A673 (cell line): ENCODE measurements at regions not wholly inside any gene's neighbourhood (a gene's known extent, or its start where the extent isn't known, plus 50 kb on each side); places are given as distances from the start of the nearest gene placed in this dataset.
A peak's percentile ranks its signal among the peaks of the same experiment; 100 is the strongest.

Experiments
- BruUV-seq: library from RNA; stranded (reverse); fragments of 400-500 nt; replicated peaks from 2 replicates; lab custom pipeline; 2021; lab: Mats Ljungman, UMichigan
- CTCF ChIA-PET: fragments of 300-600 bp; sonication (Branson Sonifier 250); formaldehyde crosslinking; loops from one replicate; lab custom pipeline; 2022; ENCODE audit warnings: antibody characterized with exemption; lab: Charles Lee
- POLR2A ChIA-PET: fragments of 300-600 bp; sonication (Branson Sonifier 250); formaldehyde crosslinking; loops from one replicate; lab custom pipeline; 2022; ENCODE audit warnings: antibody characterized with exemption; ENCODE audit not compliant: low non-redundant PET; lab: Charles Lee
- DNase-seq: peaks from one replicate; pipeline ENCODE4 v3.0.0-alpha.2; 2015; ENCODE audit warnings: low spot score
- H3K27ac ChIP-seq: fragments of 200-600 bp; sonication (generic); 2 replicates; pipeline ENCODE4 v1.5.1; 2016; ENCODE audit warnings: mixed run types, low read depth, mild to moderate bottlenecking, mixed read lengths, antibody characterized with exemption, low read length; ENCODE audit not compliant: poor library complexity, severe bottlenecking
- H3K27me3 ChIP-seq: fragments of 200-600 bp; sonication (generic); replicated peaks from 2 replicates; pipeline ENCODE4 v1.6.1; 2017; ENCODE audit warnings: mixed run types, low read depth, mild to moderate bottlenecking, mixed read lengths, antibody characterized with exemption, low read length; ENCODE audit not compliant: insufficient read depth, poor library complexity
- H3K36me3 ChIP-seq: fragments of 200-600 bp; sonication (generic); 2 replicates; pipeline ENCODE4 v1.6.1; 2016; ENCODE audit warnings: mixed run types, mild to moderate bottlenecking, mixed read lengths, antibody characterized with exemption, low read length; ENCODE audit not compliant: insufficient read depth, poor library complexity, severe bottlenecking
- H3K4me1 ChIP-seq: fragments of 200-600 bp; sonication (generic); 2 replicates; pipeline ENCODE4 v1.6.1; 2017; ENCODE audit warnings: mixed run types, mild to moderate bottlenecking, mixed read lengths, antibody characterized with exemption, low read length; ENCODE audit not compliant: insufficient read depth, poor library complexity, severe bottlenecking
- H3K4me3 ChIP-seq: fragments of 200-600 bp; sonication (generic); 2 replicates; pipeline ENCODE4 v1.5.1; 2016; ENCODE audit warnings: low read depth, mixed run types, mild to moderate bottlenecking, mixed read lengths, low read length; ENCODE audit not compliant: poor library complexity, severe bottlenecking
- H3K9me3 ChIP-seq: fragments of 200-600 bp; sonication (generic); 2 replicates; pipeline ENCODE4 v1.6.1; 2016; ENCODE audit warnings: mixed run types, low read depth, mild to moderate bottlenecking, mixed read lengths, antibody characterized with exemption, low read length; ENCODE audit not compliant: poor library complexity, severe bottlenecking
- EZH2 ChIP-seq: fragments of 200-600 bp; sonication (generic); IDR thresholded peaks from 2 replicates; pipeline ENCODE4 v1.6.1; 2017; ENCODE audit warnings: borderline replicate concordance, low read depth, mild to moderate bottlenecking, mixed read lengths, antibody characterized with exemption, low read length; ENCODE audit not compliant: poor library complexity, severe bottlenecking
- intact Hi-C: fragments of 100-400 bp; cut with micrococcal nuclease; formaldehyde crosslinking; loops from one replicate; pipeline ENCODE4 v1.10.0; 2022; ENCODE audit not compliant: unreplicated experiment
- TF ChIP-seq, protein P1 (sequence below): fragments of 300-800, 200-600 bp; sonication (generic); conservative IDR thresholded peaks from 2 replicates; pipeline ENCODE4 v1.5.1; 2017; ENCODE audit warnings: low read depth, mild to moderate bottlenecking, antibody characterized with exemption, low read length, moderate library complexity, mixed read lengths

DNA sequence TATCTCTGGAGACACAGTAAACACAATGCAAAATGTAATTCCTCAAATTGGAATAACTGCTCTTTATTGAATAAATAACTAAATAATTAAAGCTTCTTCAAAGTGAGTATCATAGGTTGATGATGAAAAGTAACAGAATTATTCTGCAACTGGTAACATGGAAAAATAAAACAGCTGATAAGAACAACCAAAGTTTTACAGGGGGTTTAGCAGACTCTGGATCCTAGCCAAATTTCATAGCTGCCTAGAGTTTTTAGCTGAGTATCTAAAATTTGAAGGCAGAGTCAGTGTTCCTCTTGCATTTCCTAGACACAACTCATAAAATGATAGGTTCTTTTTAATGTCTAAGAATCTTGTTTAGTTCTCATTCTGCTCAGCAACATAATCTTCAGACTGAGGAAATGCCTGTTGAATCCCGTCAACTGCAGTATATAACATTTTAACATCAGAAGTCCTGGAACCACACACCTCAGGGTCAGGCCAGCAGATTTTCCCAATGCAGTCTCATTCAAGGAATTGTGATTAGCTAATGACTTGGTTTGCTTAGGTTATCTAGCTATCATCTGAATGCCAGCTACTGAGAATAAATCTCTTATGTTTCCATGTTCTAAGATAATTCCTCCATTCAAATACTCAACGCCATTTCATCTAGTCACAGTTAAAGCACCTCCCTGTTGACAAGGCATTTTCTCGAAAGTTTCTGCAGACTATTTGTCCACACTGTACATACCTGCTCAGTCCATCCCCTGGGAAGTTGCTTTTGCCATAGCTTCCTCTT, 411.6 kb downstream of the BCAT1 start:
- no peak for TF ChIP-seq EZH2
- TF ChIP-seq, protein P1, sequence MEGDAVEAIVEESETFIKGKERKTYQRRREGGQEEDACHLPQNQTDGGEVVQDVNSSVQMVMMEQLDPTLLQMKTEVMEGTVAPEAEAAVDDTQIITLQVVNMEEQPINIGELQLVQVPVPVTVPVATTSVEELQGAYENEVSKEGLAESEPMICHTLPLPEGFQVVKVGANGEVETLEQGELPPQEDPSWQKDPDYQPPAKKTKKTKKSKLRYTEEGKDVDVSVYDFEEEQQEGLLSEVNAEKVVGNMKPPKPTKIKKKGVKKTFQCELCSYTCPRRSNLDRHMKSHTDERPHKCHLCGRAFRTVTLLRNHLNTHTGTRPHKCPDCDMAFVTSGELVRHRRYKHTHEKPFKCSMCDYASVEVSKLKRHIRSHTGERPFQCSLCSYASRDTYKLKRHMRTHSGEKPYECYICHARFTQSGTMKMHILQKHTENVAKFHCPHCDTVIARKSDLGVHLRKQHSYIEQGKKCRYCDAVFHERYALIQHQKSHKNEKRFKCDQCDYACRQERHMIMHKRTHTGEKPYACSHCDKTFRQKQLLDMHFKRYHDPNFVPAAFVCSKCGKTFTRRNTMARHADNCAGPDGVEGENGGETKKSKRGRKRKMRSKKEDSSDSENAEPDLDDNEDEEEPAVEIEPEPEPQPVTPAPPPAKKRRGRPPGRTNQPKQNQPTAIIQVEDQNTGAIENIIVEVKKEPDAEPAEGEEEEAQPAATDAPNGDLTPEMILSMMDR = no peak
- Histone ChIP-seq H3K27me3 (no peaks in the 10 kb centered on the region), H3K4me3 (no peak overlapping the region), H3K36me3 (no peaks in the 10 kb centered on the region), H3K4me1 (peaks cover 78% of the 10 kb centered on the region), H3K9me3 (no peaks in the 10 kb centered on the region), H3K27ac (peak overlapping the region; percentile 21)
- no TSS peak for BruUV-seq
- ChIA-PET POLR2A (no interaction called here), CTCF (no interaction called here)
- intact Hi-C loops = no loop called here
- peak; percentile 42 for DNase-seq

DNA sequence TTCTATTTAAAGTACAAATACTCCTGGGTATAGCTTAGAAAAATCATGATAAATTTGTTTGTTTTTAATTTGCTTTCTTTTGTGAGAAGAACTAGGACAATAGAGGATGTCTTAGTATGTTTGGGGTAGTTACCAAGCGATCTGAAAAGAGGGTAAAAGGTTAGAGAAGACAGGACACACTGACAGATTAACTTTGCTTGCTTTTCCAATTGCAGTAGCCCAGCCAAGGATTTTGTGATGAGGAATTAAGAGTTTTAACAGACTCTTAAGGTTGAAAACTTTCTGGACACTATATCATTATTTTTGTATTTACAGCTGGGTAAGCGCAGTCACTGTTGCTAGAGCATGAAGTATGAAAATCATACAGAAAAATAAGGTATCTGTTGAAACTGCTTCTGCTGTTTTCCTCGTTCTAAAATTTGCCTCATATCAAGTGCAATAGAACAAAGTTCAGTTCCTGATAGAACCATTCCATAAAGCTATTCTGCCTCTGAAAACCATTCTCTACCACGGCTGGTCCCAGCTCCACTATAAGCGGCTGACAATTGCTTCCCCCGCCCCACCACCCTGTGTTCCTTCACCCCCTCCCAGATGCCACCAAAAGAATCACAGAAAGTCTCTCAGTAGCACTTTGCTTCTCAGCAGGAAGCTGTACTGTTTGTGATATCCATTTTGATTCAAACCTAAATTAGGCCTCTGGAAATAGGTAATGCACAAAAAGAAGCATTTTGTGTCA, 413.4 kb downstream of the BCAT1 start:
- H3K4me3 ChIP-seq = no peak overlapping the region
- H3K27me3 ChIP-seq = no peaks in the 10 kb centered on the region
- TF ChIP-seq, protein P1 = no peak
- no peak for TF ChIP-seq EZH2
- intact Hi-C loops = no loop called here
- H3K27ac ChIP-seq = no peak overlapping the region
- no TSS peak for BruUV-seq
- DNase-seq = no peak
- H3K36me3 ChIP-seq = no peaks in the 10 kb centered on the region
- no peaks in the 10 kb centered on the region for H3K9me3 ChIP-seq
- H3K4me1 ChIP-seq = peaks cover 64% of the 10 kb centered on the region
- POLR2A ChIA-PET = interaction anchor here (0.6 kb wide), 1 partner anchor 29 kb away, joined by 8 read pairs; no protein-coding TSS in a partner anchor
- CTCF ChIA-PET = no interaction called here

DNA sequence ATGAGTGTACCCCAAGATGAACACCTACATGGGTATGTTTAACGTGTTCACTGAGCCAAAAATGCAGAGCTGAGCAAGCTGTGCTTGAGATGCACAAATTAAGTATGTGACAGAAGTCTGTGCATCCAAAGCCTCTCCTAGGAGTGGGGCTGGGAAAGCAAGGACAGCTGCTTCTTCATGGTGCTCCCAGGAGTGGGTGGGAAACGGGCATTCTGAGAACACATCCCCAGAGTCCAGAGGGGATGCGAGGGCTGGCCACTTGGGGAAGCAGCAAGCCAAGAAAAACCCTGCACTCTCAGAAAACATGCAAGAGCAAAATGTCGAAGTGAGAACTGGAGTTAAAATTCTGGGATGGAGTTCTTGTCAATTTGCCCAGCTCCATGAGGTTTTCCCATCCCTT, 414.3 kb downstream of the BCAT1 start:
- no peak for DNase-seq
- BruUV-seq = no TSS peak
- CTCF ChIA-PET = no interaction called here

More for the DNA sequence above, 414.3 kb downstream of the BCAT1 start:
- intact Hi-C loops = no loop called here
- no peaks in the 10 kb centered on the region for H3K36me3 ChIP-seq
- H3K9me3 ChIP-seq = no peaks in the 10 kb centered on the region
- H3K4me3 ChIP-seq = no peak overlapping the region
- H3K4me1 ChIP-seq = peaks cover 55% of the 10 kb centered on the region
- POLR2A ChIA-PET = no interaction called here
- H3K27me3 ChIP-seq = no peaks in the 10 kb centered on the region
- H3K27ac ChIP-seq = no peak overlapping the region
- no peak for TF ChIP-seq EZH2
- TF ChIP-seq, protein P1 = no peak
